RWPE2 (cell line): ENCODE measurements at regions not wholly inside any gene's neighbourhood (a gene's known extent, or its start where the extent isn't known, plus 50 kb on each side); places are given as distances from the start of the nearest gene placed in this dataset.

Experiments used
- ATAC-seq: fragments of 200-7000 bp; cut with Tn5 transposase; 3 replicates; pipeline ENCODE4 v1.9.1; 2021; ENCODE audit warnings: low read depth
- DNase-seq: peaks from one replicate; pipeline ENCODE4 v3.0.0-alpha.2; 2020; ENCODE audit warnings: low spot score
- H3K27ac ChIP-seq: fragments of 450-650 bp; 2 replicates; pipeline ENCODE4 v1.5.1; 2017; ENCODE audit warnings: mild to moderate bottlenecking; ENCODE audit not compliant: poor library complexity, severe bottlenecking
- H3K27me3 ChIP-seq: fragments of 250-450 bp; sonication (Bioruptor Pico); 2 replicates; pipeline ENCODE4 v1.5.1; 2021; ENCODE audit warnings: mild to moderate bottlenecking, moderate library complexity; ENCODE audit not compliant: insufficient read depth, poor library complexity, severe bottlenecking
- H3K36me3 ChIP-seq: fragments of 250-450 bp; sonication (Bioruptor Pico); 2 replicates; pipeline ENCODE4 v1.5.1; 2020; ENCODE audit warnings: low read depth, mild to moderate bottlenecking, moderate library complexity
- H3K4me1 ChIP-seq: fragments of 250-450 bp; sonication (Bioruptor Pico); 2 replicates; pipeline ENCODE4 v1.5.1; 2021; ENCODE audit warnings: mild to moderate bottlenecking, moderate library complexity; ENCODE audit not compliant: insufficient read depth, poor library complexity, severe bottlenecking
- H3K4me3 ChIP-seq: fragments of 250-450 bp; sonication (Bioruptor Pico); 2 replicates; pipeline ENCODE4 v1.5.1; 2021; ENCODE audit warnings: mild to moderate bottlenecking, moderate library complexity; ENCODE audit not compliant: severe bottlenecking
- H3K9me3 ChIP-seq: fragments of 250-450 bp; sonication (Bioruptor Pico); 2 replicates; pipeline ENCODE4 v1.5.1; 2021; ENCODE audit warnings: mild to moderate bottlenecking, moderate library complexity; ENCODE audit not compliant: severe bottlenecking
- CTCF ChIP-seq: fragments of 450-650 bp; IDR thresholded peaks from one replicate; pipeline ENCODE4 v1.5.1; 2017; ENCODE audit warnings: mild to moderate bottlenecking, moderate library complexity; ENCODE audit not compliant: poor library complexity, severe bottlenecking

- Histone ChIP-seq H3K4me1 (no peaks in the 10 kb centered on the region), H3K4me3 (no peak overlapping the region), H3K27me3 (no peaks in the 10 kb centered on the region), H3K9me3 (no peaks in the 10 kb centered on the region), H3K36me3 (no peaks in the 10 kb centered on the region), H3K27ac (no peak overlapping the region)
- no peak for TF ChIP-seq CTCF
- no peak for ATAC-seq
- DNase-seq: no peak
These were observed 206.6 kb upstream of the DUSP10 start for GRCh38 chr1:221948459-221948858.

GRCh38 chr1:221947731-221948130 lies 205.8 kb upstream of the DUSP10 start:
- Histone ChIP-seq H3K27ac (no peak overlapping the region), H3K4me1 (no peaks in the 10 kb centered on the region), H3K36me3 (no peaks in the 10 kb centered on the region), H3K9me3 (no peaks in the 10 kb centered on the region), H3K27me3 (no peaks in the 10 kb centered on the region), H3K4me3 (no peak overlapping the region)
- DNase-seq (no peak), ATAC-seq (no peak)
- no peak for TF ChIP-seq CTCF

- TF ChIP-seq CTCF: no peak
- H3K4me3 ChIP-seq: no peak overlapping the region
- no peak for DNase-seq
- no peaks in the 10 kb centered on the region for H3K36me3 ChIP-seq
- no peak overlapping the region for H3K27ac ChIP-seq
- no peaks in the 10 kb centered on the region for H3K4me1 ChIP-seq
- no peaks in the 10 kb centered on the region for H3K27me3 ChIP-seq
- H3K9me3 ChIP-seq: no peaks in the 10 kb centered on the region
- no peak for ATAC-seq
These were observed 204.9 kb upstream of the DUSP10 start for GRCh38 chr1:221946768-221947167.

- Histone ChIP-seq H3K4me1 (no peaks in the 10 kb centered on the region), H3K4me3 (no peak overlapping the region), H3K27ac (no peak overlapping the region), H3K9me3 (no peaks in the 10 kb centered on the region), H3K36me3 (no peaks in the 10 kb centered on the region), H3K27me3 (no peaks in the 10 kb centered on the region)
- TF ChIP-seq CTCF: no peak
- no peak for ATAC-seq
- no peak for DNase-seq
These were observed 203.8 kb upstream of the DUSP10 start for GRCh38 chr1:221945669-221946068.

- Histone ChIP-seq H3K27me3 (no peaks in the 10 kb centered on the region), H3K4me3 (no peak overlapping the region), H3K4me1 (no peaks in the 10 kb centered on the region), H3K9me3 (no peaks in the 10 kb centered on the region), H3K27ac (no peak overlapping the region), H3K36me3 (no peaks in the 10 kb centered on the region)
- no peak for DNase-seq
- TF ChIP-seq CTCF: no peak
- ATAC-seq: no peak
These were observed 202.5 kb upstream of the DUSP10 start for GRCh38 chr1:221944247-221944870.
